ENCODE measurements at regions not wholly inside any gene's neighbourhood (a gene's known extent, or its start where the extent isn't known, plus 50 kb on each side); places are given as distances from the start of the nearest gene placed in this dataset.

DNA sequence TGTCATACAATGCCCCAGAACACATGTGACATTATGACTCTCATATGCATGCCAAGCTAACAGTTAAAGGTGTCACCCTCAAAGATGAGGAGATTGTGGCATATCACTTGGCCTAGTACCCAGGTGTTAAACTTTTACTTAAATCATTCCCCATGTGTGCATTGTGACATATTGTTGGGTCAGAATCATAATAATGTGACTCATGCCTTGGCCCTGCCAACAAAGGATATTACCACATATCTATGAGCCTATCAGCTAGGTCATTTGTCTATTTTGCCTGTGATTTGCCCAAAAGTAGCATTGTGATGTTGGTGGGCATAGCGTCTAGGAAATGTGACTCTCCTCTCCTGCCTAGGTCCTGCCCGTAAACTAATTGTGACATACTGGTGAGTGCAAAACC lies 1147.1 kb upstream of the AMELY start:
- intact Hi-C loops (cut with DNase I; ENCODE audit: low total_unique reads): no loop called here
- TF ChIP-seq, protein P1, sequence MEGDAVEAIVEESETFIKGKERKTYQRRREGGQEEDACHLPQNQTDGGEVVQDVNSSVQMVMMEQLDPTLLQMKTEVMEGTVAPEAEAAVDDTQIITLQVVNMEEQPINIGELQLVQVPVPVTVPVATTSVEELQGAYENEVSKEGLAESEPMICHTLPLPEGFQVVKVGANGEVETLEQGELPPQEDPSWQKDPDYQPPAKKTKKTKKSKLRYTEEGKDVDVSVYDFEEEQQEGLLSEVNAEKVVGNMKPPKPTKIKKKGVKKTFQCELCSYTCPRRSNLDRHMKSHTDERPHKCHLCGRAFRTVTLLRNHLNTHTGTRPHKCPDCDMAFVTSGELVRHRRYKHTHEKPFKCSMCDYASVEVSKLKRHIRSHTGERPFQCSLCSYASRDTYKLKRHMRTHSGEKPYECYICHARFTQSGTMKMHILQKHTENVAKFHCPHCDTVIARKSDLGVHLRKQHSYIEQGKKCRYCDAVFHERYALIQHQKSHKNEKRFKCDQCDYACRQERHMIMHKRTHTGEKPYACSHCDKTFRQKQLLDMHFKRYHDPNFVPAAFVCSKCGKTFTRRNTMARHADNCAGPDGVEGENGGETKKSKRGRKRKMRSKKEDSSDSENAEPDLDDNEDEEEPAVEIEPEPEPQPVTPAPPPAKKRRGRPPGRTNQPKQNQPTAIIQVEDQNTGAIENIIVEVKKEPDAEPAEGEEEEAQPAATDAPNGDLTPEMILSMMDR (IDR thresholded peaks at IDR 0.05): no peak
- no peak for TF ChIP-seq POLR2A (IDR thresholded peaks at IDR 0.05)
- DNase-seq (ENCODE audit: low spot score in 2 of 2): no peak
- 94% methylated on average over 2 of the region's 2 CpGs; no CpG with 5 or more reads in 1 of the 2 donors for WGBS, 2 donors
- no peak overlapping the region for H3K4me3 ChIP-seq (ENCODE audit: low read depth, poor library complexity, severe bottlenecking)

DNA sequence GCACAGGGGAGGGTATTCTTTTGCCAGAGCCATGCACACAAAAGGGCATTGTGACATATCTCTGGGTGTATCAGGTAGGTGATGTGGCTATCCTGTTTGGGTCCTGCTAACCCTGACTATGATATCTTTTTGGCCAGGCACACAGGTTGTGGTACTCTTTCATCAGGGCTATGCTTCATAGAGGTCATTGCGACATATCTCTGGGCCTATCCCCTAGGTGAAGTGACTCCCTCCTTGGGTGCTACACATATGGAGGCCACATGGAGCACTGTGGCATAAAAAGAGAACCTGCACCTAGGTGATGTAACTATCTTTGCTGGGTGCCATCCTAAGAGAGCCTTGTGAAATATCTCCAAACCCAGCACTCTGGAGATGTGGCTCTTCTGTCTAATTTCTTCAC lies 1139.8 kb upstream of the AMELY start:
- TF ChIP-seq POLR2A (IDR thresholded peaks at IDR 0.05): no peak
- TF ChIP-seq, protein P1 (IDR thresholded peaks at IDR 0.05): no peak
- intact Hi-C loops (cut with DNase I; ENCODE audit: low total_unique reads): no loop called here
- no peak for DNase-seq (ENCODE audit: low spot score in 2 of 2)
- WGBS, 2 donors: 100% methylated on average over 1 of the region's 1 CpG; no CpG with 5 or more reads in 1 of the 2 donors
- H3K4me3 ChIP-seq (ENCODE audit: low read depth, poor library complexity, severe bottlenecking): no peak overlapping the region

DNA sequence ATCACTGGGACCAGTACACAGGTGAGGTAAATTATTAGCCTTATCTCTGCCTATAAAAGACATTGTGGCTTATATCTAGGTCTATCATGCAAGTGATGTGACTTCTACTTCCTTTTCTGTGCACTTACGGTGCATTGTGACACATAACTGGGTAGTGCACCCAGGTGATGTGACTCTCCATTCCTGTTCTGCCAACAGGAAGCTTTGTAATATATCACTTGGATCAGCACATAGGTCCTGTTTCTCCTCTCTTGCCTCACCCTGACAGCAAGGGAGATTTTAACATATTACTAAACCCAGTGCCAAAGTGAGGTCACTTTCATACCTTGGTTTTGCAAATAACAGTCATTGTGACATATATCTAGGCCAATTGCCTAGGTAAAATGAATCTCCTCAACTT lies 1129.7 kb upstream of the AMELY start:
- no peak for DNase-seq (ENCODE audit: low spot score in 2 of 2)
- no peak overlapping the region for H3K4me3 ChIP-seq (ENCODE audit: low read depth, poor library complexity, severe bottlenecking)
- intact Hi-C loops (cut with DNase I; ENCODE audit: low total_unique reads): no loop called here
- WGBS, 2 donors: 64% methylated on average over 1 of the region's 1 CpG; no CpG with 5 or more reads in 1 of the 2 donors
- TF ChIP-seq, protein P1 (IDR thresholded peaks at IDR 0.05): no peak
- TF ChIP-seq POLR2A (IDR thresholded peaks at IDR 0.05): no peak

DNA sequence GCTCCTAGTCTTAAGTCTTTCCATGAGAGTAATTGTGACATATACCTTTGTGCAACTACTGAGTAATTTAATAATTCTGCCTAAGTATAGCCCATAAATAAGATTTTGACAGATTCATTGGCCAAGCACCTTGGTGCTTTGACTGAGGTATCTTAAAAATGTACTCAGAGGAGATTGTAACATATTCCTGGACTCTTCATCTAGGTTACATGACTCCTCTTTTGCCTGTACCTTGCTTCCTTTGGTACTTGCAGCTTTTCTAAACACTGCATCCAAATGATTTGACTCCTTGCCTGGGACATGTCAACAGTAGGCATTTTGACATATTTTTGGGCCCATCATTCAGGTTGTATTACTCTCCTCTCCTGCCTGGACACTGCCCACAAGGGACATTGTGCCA lies 1125.0 kb upstream of the AMELY start:
- TF ChIP-seq, protein P1 (IDR thresholded peaks at IDR 0.05): no peak
- TF ChIP-seq POLR2A (IDR thresholded peaks at IDR 0.05): no peak
- DNase-seq (ENCODE audit: low spot score in 2 of 2): no peak
- no peak overlapping the region for H3K4me3 ChIP-seq (ENCODE audit: low read depth, poor library complexity, severe bottlenecking)
- intact Hi-C loops (cut with DNase I; ENCODE audit: low total_unique reads): no loop called here

DNA sequence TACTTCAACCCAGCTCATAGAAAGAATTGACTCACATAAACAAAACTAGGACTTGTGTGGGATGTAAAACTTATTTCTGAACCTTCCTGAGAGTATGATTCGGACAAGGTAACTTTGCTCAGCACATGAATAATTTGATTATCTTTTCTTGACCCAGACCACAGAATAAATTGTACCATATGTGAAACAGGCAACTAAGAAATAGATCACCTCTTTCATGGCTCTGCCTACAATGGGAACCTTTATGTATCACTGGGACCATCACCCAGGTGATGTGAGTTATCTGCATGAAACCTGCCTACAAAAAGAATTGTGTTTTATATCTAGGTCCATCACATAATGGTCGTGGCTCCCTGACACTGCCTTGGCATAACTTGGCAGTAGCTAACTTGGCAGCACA lies 1124.1 kb upstream of the AMELY start:
- no peak overlapping the region for H3K4me3 ChIP-seq (ENCODE audit: low read depth, poor library complexity, severe bottlenecking)
- intact Hi-C loops (cut with DNase I; ENCODE audit: low total_unique reads): no loop called here
- TF ChIP-seq POLR2A (IDR thresholded peaks at IDR 0.05): no peak
- TF ChIP-seq, protein P1 (IDR thresholded peaks at IDR 0.05): no peak
- no peak for DNase-seq (ENCODE audit: low spot score in 2 of 2)
- WGBS, 2 donors: 63% methylated on average over 1 of the region's 2 CpGs; no CpG with 5 or more reads in 1 of the 2 donors

DNA sequence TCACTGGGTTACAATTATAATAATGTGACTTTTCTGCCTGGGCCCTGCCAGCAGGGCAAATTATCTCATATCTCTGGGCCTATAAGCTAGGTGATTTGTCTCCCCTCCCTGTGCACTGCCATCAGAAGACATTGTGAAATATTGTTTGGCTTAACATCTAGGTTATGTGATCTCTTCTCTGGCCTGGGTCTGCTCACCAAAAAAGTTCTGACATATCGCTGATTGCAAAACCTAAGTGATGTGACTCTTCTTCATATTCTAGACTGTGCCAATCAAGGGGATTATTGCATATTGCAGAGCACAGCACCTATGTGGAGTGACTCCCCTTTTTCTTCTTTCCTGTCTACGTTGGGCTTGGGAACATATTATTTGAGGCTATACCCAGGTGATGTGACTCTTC lies 1123.1 kb upstream of the AMELY start:
- intact Hi-C loops (cut with DNase I; ENCODE audit: low total_unique reads): no loop called here
- TF ChIP-seq, protein P1 (IDR thresholded peaks at IDR 0.05): no peak
- TF ChIP-seq POLR2A (IDR thresholded peaks at IDR 0.05): no peak
- no peak overlapping the region for H3K4me3 ChIP-seq (ENCODE audit: low read depth, poor library complexity, severe bottlenecking)
- 68% methylated on average over 2 of the region's 2 CpGs; no CpG with 5 or more reads in 1 of the 2 donors for WGBS, 2 donors
- no peak for DNase-seq (ENCODE audit: low spot score in 2 of 2)

Measured in lower leg skin (tissue), 4 donors.